ENCODE measurements at regions not wholly inside any gene's neighbourhood (a gene's known extent, or its start where the extent isn't known, plus 50 kb on each side); places are given as distances from the start of the nearest gene placed in this dataset.

GRCh38 chr5:85452322-85453025, 1067.8 kb upstream of the EDIL3 start:
- 86% methylated on average over 4 of the region's 4 CpGs; no CpG with 5 or more reads in 1 of the 2 experiments for WGBS, 2 experiments (ENCODE audit: extremely low coverage in 1 of 2, insufficient coverage in 1 of 2, insufficient read length in 1 of 2, insufficient replicate concordance in 2 of 2, low coverage in 1 of 2, low lambda C conversion rate in 2 of 2, missing lambda C conversion rate in 1 of 2)
- POLR2A ChIA-PET (ENCODE audit: partially characterized antibody) = no interaction called here
- H3K79me2 ChIP-seq (ENCODE audit: control insufficient read depth in 1 of 2, insufficient read depth in 2 of 2, low read length in 2 of 2) = no peaks in the 10 kb centered on the region
- TF ChIP-seq ATF3 (IDR thresholded peaks at IDR 0.05; ENCODE audit: insufficient read depth, low read depth, low read length) = no peak
- TF ChIP-seq NANOG (IDR thresholded peaks at IDR 0.05; ENCODE audit: insufficient read depth, low read depth, low read length, poor library complexity, severe bottlenecking) = no peak
- TF ChIP-seq TAF1 (IDR thresholded peaks at IDR 0.05; ENCODE audit: low read depth, low read length) = no peak
- no peak for TF ChIP-seq RNF2 (IDR thresholded peaks at IDR 0.05; ENCODE audit: borderline replicate concordance, low read depth, low read length, missing control alignments, poor library complexity, severe bottlenecking)
- TF ChIP-seq POLR2A (IDR thresholded peaks at IDR 0.05; ENCODE audit: control extremely low read depth in 1 of 2, low read depth in 2 of 2, low read length in 2 of 2) = no peak
- no peak for TF ChIP-seq POU5F1 (IDR thresholded peaks at IDR 0.05; ENCODE audit: low read depth, low read length)

More at GRCh38 chr5:85452322-85453025, 1067.8 kb upstream of the EDIL3 start:
- H3K9ac ChIP-seq (replicated peaks in 1 of 4; ENCODE audit: extremely low read depth in 1 of 4, low read depth in 3 of 4, low read length in 3 of 4) = no peak overlapping the region
- no peaks in the 10 kb centered on the region for H3K36me3 ChIP-seq (ENCODE audit: control insufficient read depth in 2 of 4, insufficient read depth in 4 of 4, low read length in 3 of 4)
- no peak overlapping the region for H3K14ac ChIP-seq (ENCODE audit: insufficient read length)
- H4K91ac ChIP-seq (replicated peaks; ENCODE audit: insufficient read length, low read length) = no peak overlapping the region
- H3K79me1 ChIP-seq (ENCODE audit: low read depth, low read length) = no peaks in the 10 kb centered on the region
- no peak overlapping the region for H2BK20ac ChIP-seq (ENCODE audit: low read length)
- no peak overlapping the region for H2BK15ac ChIP-seq (ENCODE audit: low read length)
- no peak overlapping the region for H4K8ac ChIP-seq (ENCODE audit: extremely low read depth, insufficient read depth, low read length)
- no peak overlapping the region for H4K5ac ChIP-seq (ENCODE audit: insufficient read length, low read depth, low read length)
- no peak overlapping the region for H3K56ac ChIP-seq (replicated peaks; ENCODE audit: insufficient read length, low read depth, low read length)
- H3K18ac ChIP-seq (ENCODE audit: extremely low read depth, low read length) = no peak overlapping the region
- H3K23ac ChIP-seq (ENCODE audit: insufficient read length) = no peak overlapping the region
- no peak overlapping the region for H2BK120ac ChIP-seq (replicated peaks; ENCODE audit: low read depth, low read length)
- no peaks in the 10 kb centered on the region for H3K4me1 ChIP-seq (replicated peaks in 1 of 4; ENCODE audit: control insufficient read depth in 3 of 4, insufficient read depth in 4 of 4, low read length in 3 of 4)
- no peaks in the 10 kb centered on the region for H3K27me3 ChIP-seq (replicated peaks in 1 of 4; ENCODE audit: control insufficient read depth in 3 of 4, extremely low read depth in 1 of 4, insufficient read depth in 3 of 4, low read length in 3 of 4)
- H4K20me1 ChIP-seq (replicated peaks in 1 of 2; ENCODE audit: control insufficient read depth in 1 of 2, insufficient read depth in 2 of 2, low read length in 2 of 2) = no peaks in the 10 kb centered on the region
- no peak overlapping the region for H2AFZ ChIP-seq (ENCODE audit: low read length)
- no peak overlapping the region for H3K4me2 ChIP-seq (ENCODE audit: insufficient read depth in 1 of 2, low read depth in 2 of 2, low read length in 2 of 2)
- DNase-seq (ENCODE audit: low read depth in 1 of 2, low spot score in 2 of 2) = no peak
- no peak for FAIRE-seq
- H3K9me3 ChIP-seq (ENCODE audit: insufficient read depth in 2 of 2, low read depth in 1 of 2, low read length in 1 of 2) = no peaks in the 10 kb centered on the region
- H3K27ac ChIP-seq (ENCODE audit: low read depth, low read length) = no peak overlapping the region
- H3K23me2 ChIP-seq (ENCODE audit: low read depth, low read length) = no peaks in the 10 kb centered on the region
- no peak overlapping the region for H2BK12ac ChIP-seq (ENCODE audit: low read depth, low read length)
- CTCF ChIA-PET (ENCODE audit: partially characterized antibody) = interaction anchor here (0.6 kb wide), 2 partner anchors 334 to 1364 kb away, joined by 3 read pairs; no protein-coding TSS in a partner anchor
- no peak overlapping the region for H2AK5ac ChIP-seq (ENCODE audit: low read depth, low read length)
- no peak overlapping the region for H3K4ac ChIP-seq (replicated peaks; ENCODE audit: insufficient read length, low read depth, low read length)
- H2BK5ac ChIP-seq (ENCODE audit: low read depth, low read length) = no peak overlapping the region
- no peak overlapping the region for H3K4me3 ChIP-seq (ENCODE audit: extremely low read depth in 1 of 4, insufficient read depth in 2 of 4, low read depth in 3 of 4, low read length in 4 of 4)

All from H1 (cell line).